K562 (cell line): ENCODE measurements at regions not wholly inside any gene's neighbourhood (a gene's known extent, or its start where the extent isn't known, plus 50 kb on each side); places are given as distances from the start of the nearest gene placed in this dataset.

Source experiments
- ATAC-seq: fragments of 200-7000 bp; cut with Tn5 transposase; 3 replicates; pipeline ENCODE4 v1.9.1; 2020; ENCODE audit warnings: moderate library complexity
- BruUV-seq: library from RNA; stranded (reverse); fragments of 400-500 nt; replicated peaks from 2 replicates; lab custom pipeline; 2021; lab: Mats Ljungman, UMichigan
- CTCF ChIA-PET: fragments of 300-600 bp; formaldehyde crosslinking; extraction: SDS; loops from one replicate; lab custom pipeline; 2021; ENCODE audit warnings: low intra/inter-chr PET ratio; lab: Yijun Ruan, JAX
- POLR2A ChIA-PET: fragments of 300-600, 350-650 bp; sonication (Branson Sonifier 250); formaldehyde crosslinking; extraction: SDS; loops from one replicate; lab custom pipeline; 2021; ENCODE audit warnings: antibody characterized with exemption, inconsistent platforms; lab: Yijun Ruan, JAX
- DNase-seq, 4 experiments: peaks; one replicate each; pipeline versions ENCODE4 v3.0.0 to v3.0.0-alpha.2; 2011 to 2018; ENCODE audit warnings: low spot score in 3 of 4, mixed read lengths in 3 of 4; ENCODE audit errors: extremely low read depth in 1 of 4
- FAIRE-seq: peaks from 2 replicates; lab custom pipeline; 2011; peaks lifted over from hg19 to GRCh38; lab: Jason Lieb, UNC
- H2AFZ ChIP-seq: 2 replicates; pipeline ENCODE4 v1.6.0; 2011; ENCODE audit warnings: low read depth, low read length, control low read depth, inconsistent platforms
- H3K27ac ChIP-seq: fragments of 200-600 bp; 3 replicates; pipeline ENCODE4 v1.8.0; 2011; ENCODE audit warnings: low read depth, mild to moderate bottlenecking, control low read depth, inconsistent platforms, low read length, moderate library complexity, mixed read lengths; ENCODE audit errors: extremely low read depth
- H3K27me3 ChIP-seq, 2 experiments: fragments of 300-600 bp in 1 of 2; 2 replicates in 1 of 2; 3 replicates in 1 of 2; pipeline versions ENCODE4 v1.6.0 to v1.8.0; 2011; ENCODE audit warnings: inconsistent platforms in 2 of 2, low read length in 2 of 2, mild to moderate bottlenecking in 1 of 2, mixed read lengths in 1 of 2, moderate library complexity in 1 of 2; ENCODE audit not compliant: control insufficient read depth in 2 of 2, insufficient read depth in 2 of 2
- H3K36me3 ChIP-seq: fragments of 300-600 bp; 3 replicates; pipeline ENCODE4 v1.8.0; 2011; ENCODE audit warnings: mild to moderate bottlenecking, low read length, inconsistent platforms; ENCODE audit not compliant: control insufficient read depth, insufficient read depth
- H3K4me1 ChIP-seq, 2 experiments: fragments of 200-600 bp in 1 of 2; replicated peaks in 1 of 2; 2 replicates in 1 of 2; 3 replicates in 1 of 2; pipeline versions ENCODE4 v1.5.1 to v1.8.0; 2011; ENCODE audit warnings: inconsistent platforms in 2 of 2, low read length in 2 of 2, mild to moderate bottlenecking in 1 of 2, mixed read lengths in 1 of 2, moderate library complexity in 1 of 2; ENCODE audit not compliant: control insufficient read depth in 2 of 2, insufficient read depth in 2 of 2
- H3K4me2 ChIP-seq: 2 replicates; pipeline ENCODE4 v1.6.1; 2011; ENCODE audit warnings: low read length, control low read depth, inconsistent platforms, mixed read lengths; ENCODE audit not compliant: insufficient read depth
- H3K4me3 ChIP-seq: fragments of 200-600 bp; sonication (generic), shearing (Covaris generic); 2 replicates; pipeline ENCODE4 v1.5.1; 2016; ENCODE audit warnings: control low read depth, inconsistent platforms
- H3K79me2 ChIP-seq: fragments of 200-600 bp; 3 replicates; pipeline ENCODE4 v1.8.0; 2011; ENCODE audit warnings: low read length, inconsistent platforms; ENCODE audit not compliant: control insufficient read depth, insufficient read depth
- H3K9ac ChIP-seq, 2 experiments: 2 replicates each; pipeline versions ENCODE4 v1.6.0 to v1.6.1; 2011; ENCODE audit warnings: low read depth in 2 of 2, low read length in 2 of 2, control low read depth in 1 of 2, inconsistent platforms in 1 of 2, mild to moderate bottlenecking in 1 of 2, mixed read lengths in 1 of 2; ENCODE audit not compliant: insufficient read depth in 1 of 2
- H3K9me1 ChIP-seq: one replicate; pipeline ENCODE4 v1.6.0; 2011; ENCODE audit warnings: inconsistent platforms, mild to moderate bottlenecking, low read length, moderate library complexity; ENCODE audit not compliant: control insufficient read depth, insufficient read depth
- H3K9me3 ChIP-seq: replicated peaks from 2 replicates; pipeline ENCODE4 v1.5.1; 2011; ENCODE audit warnings: low read depth, low read length, inconsistent platforms; ENCODE audit not compliant: control insufficient read depth, insufficient read depth
- H4K20me1 ChIP-seq: replicated peaks from 2 replicates; pipeline ENCODE4 v1.6.1; 2011; ENCODE audit warnings: low read length, inconsistent platforms, mixed read lengths; ENCODE audit not compliant: control insufficient read depth, insufficient read depth
- ETV5 ChIP-seq: sonication (generic); formaldehyde crosslinking; IDR thresholded peaks from 2 replicates; pipeline ENCODE4 v1.4.0; 2020; ENCODE audit warnings: low read depth, mild to moderate bottlenecking, missing genetic modification reagents
- HCFC1 ChIP-seq: IDR thresholded peaks from 2 replicates; pipeline ENCODE4 v1.6.1; 2012; ENCODE audit warnings: low read depth, low read length, improper control_type of control experiment
- HNRNPK ChIP-seq: fragments of 200-400 bp; formaldehyde crosslinking; IDR thresholded peaks from one replicate; pipeline ENCODE4 v1.6.1; 2018; ENCODE audit warnings: mild to moderate bottlenecking, low read depth, low read length; ENCODE audit not compliant: poor library complexity, severe bottlenecking
- KAT8 ChIP-seq: fragments of 450-650 bp; IDR thresholded peaks from 2 replicates; pipeline ENCODE4 v1.6.1; 2016; ENCODE audit warnings: low read depth, mild to moderate bottlenecking
- NELFE ChIP-seq: IDR thresholded peaks from 2 replicates; pipeline ENCODE4 v1.6.1; 2011; ENCODE audit warnings: mild to moderate bottlenecking; ENCODE audit not compliant: insufficient read depth, insufficient read length
- RBM25 ChIP-seq: fragments of 200-400 bp; formaldehyde crosslinking; IDR thresholded peaks from 2 replicates; pipeline ENCODE4 v1.6.1; 2018; ENCODE audit warnings: low read length, low read depth, moderate library complexity; ENCODE audit not compliant: severe bottlenecking
- ZNF143 ChIP-seq: sonication (generic); formaldehyde crosslinking; IDR thresholded peaks from 2 replicates; pipeline ENCODE4 v1.9.0; 2022; ENCODE audit warnings: mild to moderate bottlenecking, missing genetic modification reagents
- ZNF695 ChIP-seq: fragments of 450-650 bp; formaldehyde crosslinking; IDR thresholded peaks from 2 replicates; pipeline ENCODE4 v1.4.0; 2020; ENCODE audit warnings: mild to moderate bottlenecking, moderate library complexity
- WGBS: fragments of 100-300 bp; shearing (Covaris generic); methylation state at CpG from one replicate; pipeline ENCODE4 v1.1.6; 2016; ENCODE audit warnings: low coverage, mixed read lengths; ENCODE audit not compliant: insufficient coverage; ENCODE audit errors: missing lambda C conversion rate; 5-methylcytosine and 5-hydroxymethylcytosine counted together
- in situ Hi-C: fragments of 300-500 bp; cut with MboI; formaldehyde crosslinking; loops from 4 replicates; pipeline ENCODE4 v1.15.0; 2018; ENCODE audit warnings: inconsistent platforms, mixed read lengths
- intact Hi-C: fragments of 100-400 bp; cut with micrococcal nuclease; formaldehyde crosslinking; loops from 2 replicates; pipeline ENCODE4 v1.14.2; 2022

DNA sequence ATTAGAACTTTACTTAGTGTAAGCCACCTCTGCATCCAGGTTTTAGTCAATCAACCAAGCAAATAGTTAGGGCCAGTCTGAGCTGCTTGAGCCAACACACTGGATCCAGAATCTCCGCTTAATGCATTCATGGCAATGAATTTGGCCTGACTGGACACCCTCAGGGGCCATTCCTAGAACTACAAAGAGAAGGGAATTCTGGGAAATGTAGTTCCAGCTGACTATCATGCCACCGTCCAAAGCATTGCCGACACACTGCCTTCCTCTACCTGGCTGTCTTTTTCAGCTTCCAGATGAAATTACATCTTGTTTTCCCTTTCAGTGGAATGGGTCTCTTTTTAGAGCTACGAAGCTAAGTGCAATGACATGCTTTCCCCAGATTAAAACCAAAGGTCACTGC is 163.0 kb upstream of the IGSF21 start:
- H3K9me3 ChIP-seq: no peaks in the 10 kb centered on the region
- no peak overlapping the region for H3K4me2 ChIP-seq
- H3K4me1 ChIP-seq: no peaks in the 10 kb centered on the region
- FAIRE-seq (no peak), DNase-seq (no peak), ATAC-seq (0 out of 3 replicates have a peak, but pooled peaks have one; percentile 48)
- CTCF ChIA-PET: no interaction called here
- no peak overlapping the region for H2AFZ ChIP-seq
- no TSS peak for BruUV-seq
- POLR2A ChIA-PET: no interaction called here
- in situ Hi-C loops (no loop called here), intact Hi-C loops (no loop called here)
- no peaks in the 10 kb centered on the region for H3K36me3 ChIP-seq
- no peak overlapping the region for H3K4me3 ChIP-seq
- no peak overlapping the region for H3K9ac ChIP-seq
- H3K27ac ChIP-seq: no peak overlapping the region
- peaks cover 3% of the 10 kb centered on the region; the same call in 1 of the 2 replicates for H4K20me1 ChIP-seq
- WGBS: 1% methylated on average over 4 of the region's 4 CpGs
- peaks cover 0 to 4% of the 10 kb centered on the region in 2 experiments; a peak in 2 of 5 replicates for H3K27me3 ChIP-seq
- no peaks in the 10 kb centered on the region for H3K79me2 ChIP-seq
- no peaks in the 10 kb centered on the region for H3K9me1 ChIP-seq
- no peak for TF ChIP-seq KAT8
- TF ChIP-seq ZNF143 (CRISPR knock-in tag): peak; percentile 58; the same call in 1 of the 2 replicates
- peak; percentile 72 for TF ChIP-seq HCFC1
- no peak for TF ChIP-seq HNRNPK

DNA sequence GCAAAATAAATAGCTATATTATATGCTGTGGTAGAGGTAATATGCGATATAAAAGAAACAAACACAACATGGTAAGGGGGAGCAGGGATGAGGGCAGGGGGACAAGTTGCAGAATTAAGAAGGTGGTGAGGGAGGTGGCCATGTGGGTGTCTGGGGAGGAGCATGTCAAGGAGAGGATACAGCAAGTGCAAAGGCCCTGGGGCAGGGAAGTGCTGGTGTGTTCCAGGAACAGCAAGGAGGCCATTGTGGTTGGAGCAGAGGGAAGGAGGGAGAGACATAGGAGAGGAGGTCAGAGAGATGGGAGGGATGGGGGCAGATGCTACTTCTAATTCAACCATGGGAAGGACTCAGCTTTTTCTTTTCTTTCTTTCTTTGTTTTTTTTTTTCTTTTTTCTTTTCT is 161.2 kb upstream of the IGSF21 start:
- Histone ChIP-seq H3K9me3 (no peaks in the 10 kb centered on the region), H4K20me1 (peaks cover 7% of the 10 kb centered on the region; the same call in 1 of the 2 replicates), H3K4me2 (no peak overlapping the region), H3K79me2 (no peaks in the 10 kb centered on the region), H3K36me3 (no peaks in the 10 kb centered on the region), H3K9ac (no peak overlapping the region), H2AFZ (no peak overlapping the region), H3K27ac (no peak overlapping the region), H3K9me1 (no peaks in the 10 kb centered on the region), H3K27me3 (peaks cover 3 to 14% of the 10 kb centered on the region in 2 experiments; a peak in 4 of 5 replicates), H3K4me3 (no peak overlapping the region), H3K4me1 (no peaks in the 10 kb centered on the region)
- TF ChIP-seq RBM25 (peak; percentile 41), NELFE (no peak), ETV5 (CRISPR knock-in tag) (no peak), ZNF695 (no peak)
- ATAC-seq (no peak), DNase-seq (no peak), FAIRE-seq (no peak)
- ChIA-PET POLR2A (no interaction called here), CTCF (no interaction called here)
- in situ Hi-C loops (no loop called here), intact Hi-C loops (no loop called here)
- WGBS: 0% methylated on average over 1 of the region's 1 CpG
- BruUV-seq: no TSS peak
